GM18511 (cell line): ENCODE measurements at regions not wholly inside any gene's neighbourhood (a gene's known extent, or its start where the extent isn't known, plus 50 kb on each side); places are given as distances from the start of the nearest gene placed in this dataset.
A peak's percentile ranks its signal among the peaks of the same experiment; 100 is the strongest.

ENCODE experiments used
- ATAC-seq: cut with Tn5 transposase; IDR thresholded peaks from one replicate; pipeline ENCODE4 v1.9.1; 2021; ENCODE audit warnings: mild to moderate bottlenecking, moderate library complexity; ENCODE audit not compliant: unreplicated experiment

DNA sequence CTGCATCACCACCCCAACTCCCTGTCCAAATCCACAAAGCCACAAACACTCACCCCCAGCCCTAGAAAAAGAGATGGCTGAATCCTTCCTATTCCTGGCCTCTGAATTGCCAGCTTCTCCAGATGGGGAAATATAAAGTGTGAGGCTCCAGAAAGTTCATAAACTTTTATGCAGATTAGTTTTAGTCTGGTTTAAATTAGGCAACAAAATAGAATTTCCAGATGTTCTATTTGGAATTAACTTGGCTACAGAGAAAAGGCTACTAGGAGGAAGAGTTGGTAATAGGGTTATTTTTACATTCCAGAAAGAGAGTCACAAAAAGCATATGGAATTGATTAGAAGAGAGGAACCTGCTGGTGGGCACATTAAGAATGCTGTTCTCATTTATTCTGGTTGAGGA lies 56.0 kb downstream of the EN1 start:
- no peak for ATAC-seq

- ATAC-seq: no peak
These were observed 60.7 kb downstream of the EN1 start for GRCh38 chr2:118786746-118787145.

DNA sequence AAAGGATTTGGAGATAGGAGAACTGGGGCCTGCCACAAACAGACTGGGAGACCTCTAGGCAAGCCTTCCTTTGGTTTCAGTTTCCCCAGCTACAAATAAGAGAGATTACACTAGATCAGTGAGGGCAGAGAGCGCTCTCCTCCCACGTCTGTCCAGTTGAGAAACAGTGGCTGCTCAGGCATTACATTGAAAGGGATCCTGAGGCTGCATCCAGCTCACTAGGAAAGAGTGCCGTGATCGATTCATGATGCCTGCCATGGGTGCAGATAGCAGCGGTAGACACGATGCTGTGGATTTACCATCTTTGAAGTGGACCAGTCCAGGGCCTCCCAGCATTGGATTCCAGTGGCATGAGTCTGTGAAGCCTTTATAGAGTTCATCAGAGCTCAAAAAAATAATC lies 62.6 kb downstream of the EN1 start:
- no peak for ATAC-seq

DNA sequence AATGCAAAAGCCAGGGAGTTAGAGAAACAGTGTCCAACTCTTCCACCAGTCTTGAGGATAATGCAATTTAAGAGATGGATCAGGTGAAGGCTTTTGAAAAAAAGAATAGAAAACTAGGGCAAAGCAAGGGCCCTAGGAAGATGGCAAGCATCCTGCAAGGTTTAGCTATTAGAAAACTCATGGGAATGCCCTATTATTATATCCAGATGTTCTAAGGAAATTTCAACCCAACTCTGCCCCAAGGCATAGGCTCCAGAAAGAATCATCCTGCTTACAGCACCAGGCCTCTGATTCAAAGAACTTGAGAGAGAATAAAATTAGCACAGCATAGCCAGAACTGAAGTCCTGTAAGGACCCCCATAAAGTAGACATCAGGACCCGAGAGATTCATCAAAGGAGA lies 68.1 kb downstream of the EN1 start:
- no peak for ATAC-seq

DNA sequence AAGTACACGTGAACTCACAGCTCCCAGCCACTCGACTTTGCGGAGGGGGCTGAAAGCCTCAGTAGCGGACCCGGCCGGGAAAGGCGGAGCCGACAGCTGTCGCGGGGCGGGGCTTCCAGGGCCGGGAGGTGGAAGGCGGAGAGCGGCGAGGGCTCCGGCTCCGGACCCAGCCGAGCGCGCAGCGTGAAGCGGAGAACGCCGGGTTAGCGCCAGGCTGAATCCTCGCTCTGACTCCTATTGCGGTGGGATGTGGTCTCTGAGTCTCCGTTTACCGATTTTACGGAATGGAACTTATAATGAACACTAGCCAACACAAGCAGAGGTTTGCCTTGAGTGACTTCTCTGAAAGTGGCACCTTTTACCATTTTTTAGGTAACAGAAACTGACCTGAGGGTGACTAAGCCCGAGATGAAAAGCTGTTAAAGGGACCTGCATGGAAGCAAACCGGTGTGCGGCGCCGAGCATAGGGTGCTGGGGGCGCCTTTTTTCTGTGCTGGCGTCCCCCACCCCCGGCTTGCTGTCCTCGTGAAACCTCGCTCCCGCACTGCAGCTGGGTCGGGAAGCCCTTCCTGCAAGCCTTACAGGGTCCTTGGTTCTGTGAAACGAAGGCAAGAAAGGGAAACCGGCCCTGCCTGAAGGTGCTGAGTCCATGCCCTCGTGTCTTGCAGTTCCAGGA lies 72.9 kb downstream of the EN1 start:
- ATAC-seq: peak; percentile 78

DNA sequence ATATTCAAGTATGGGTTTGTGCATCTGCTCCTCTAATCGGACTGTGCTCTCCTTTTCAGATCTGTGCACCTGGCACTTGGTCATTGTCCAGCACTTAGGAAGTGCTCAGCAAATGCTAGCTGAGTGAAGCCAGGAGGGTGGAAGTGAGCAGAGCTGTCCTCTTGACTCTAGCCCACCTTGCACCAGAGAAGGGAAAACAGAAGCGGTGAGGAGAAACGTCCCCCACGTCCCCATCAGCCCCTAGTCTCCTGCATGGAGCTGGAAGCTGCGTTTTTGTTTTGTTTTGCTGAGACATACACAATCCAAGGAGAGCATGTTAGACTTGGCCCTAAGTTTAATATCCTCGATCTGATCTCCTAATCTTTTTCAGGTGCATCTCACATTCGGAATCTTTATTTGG lies 73.6 kb downstream of the EN1 start:
- no peak for ATAC-seq

GRCh38 chr2:118772487-118773200 lies 74.8 kb downstream of the EN1 start:
- ATAC-seq: no peak

- no peak for ATAC-seq
These were observed 77.6 kb downstream of the EN1 start for GRCh38 chr2:118769707-118770400.

GRCh38 chr2:118766871-118767270 lies 80.6 kb downstream of the EN1 start:
- no peak for ATAC-seq

- ATAC-seq: no peak
These were observed 82.6 kb downstream of the EN1 start for GRCh38 chr2:118764855-118765254.

GRCh38 chr2:118763797-118764196 lies 83.7 kb downstream of the EN1 start:
- ATAC-seq: no peak

GRCh38 chr2:118762290-118762689 lies 85.2 kb downstream of the EN1 start:
- no peak for ATAC-seq

GRCh38 chr2:118761771-118762170 lies 85.7 kb downstream of the EN1 start:
- no peak for ATAC-seq

DNA sequence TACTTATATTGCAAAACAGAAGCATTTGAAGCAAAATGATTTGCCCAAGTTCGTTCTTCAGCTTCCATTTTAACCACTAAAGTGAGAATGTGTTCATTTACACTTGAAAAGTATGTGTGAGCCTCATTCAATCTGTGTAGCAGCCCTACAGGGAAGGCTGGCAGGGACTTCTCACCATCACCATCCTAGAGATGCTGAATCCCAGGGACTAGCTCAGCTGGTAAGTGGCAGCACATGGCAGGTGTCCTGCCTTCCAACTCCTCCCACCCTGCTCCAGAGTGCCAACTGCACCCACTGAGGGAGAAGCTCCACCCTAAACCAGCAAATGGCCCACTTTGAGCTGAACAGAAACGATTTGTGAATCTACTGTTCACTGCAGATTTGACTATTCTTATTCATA lies 91.5 kb downstream of the EN1 start:
- no peak for ATAC-seq

- no peak for ATAC-seq
These were observed 92.1 kb downstream of the EN1 start for GRCh38 chr2:118755384-118755783.

DNA sequence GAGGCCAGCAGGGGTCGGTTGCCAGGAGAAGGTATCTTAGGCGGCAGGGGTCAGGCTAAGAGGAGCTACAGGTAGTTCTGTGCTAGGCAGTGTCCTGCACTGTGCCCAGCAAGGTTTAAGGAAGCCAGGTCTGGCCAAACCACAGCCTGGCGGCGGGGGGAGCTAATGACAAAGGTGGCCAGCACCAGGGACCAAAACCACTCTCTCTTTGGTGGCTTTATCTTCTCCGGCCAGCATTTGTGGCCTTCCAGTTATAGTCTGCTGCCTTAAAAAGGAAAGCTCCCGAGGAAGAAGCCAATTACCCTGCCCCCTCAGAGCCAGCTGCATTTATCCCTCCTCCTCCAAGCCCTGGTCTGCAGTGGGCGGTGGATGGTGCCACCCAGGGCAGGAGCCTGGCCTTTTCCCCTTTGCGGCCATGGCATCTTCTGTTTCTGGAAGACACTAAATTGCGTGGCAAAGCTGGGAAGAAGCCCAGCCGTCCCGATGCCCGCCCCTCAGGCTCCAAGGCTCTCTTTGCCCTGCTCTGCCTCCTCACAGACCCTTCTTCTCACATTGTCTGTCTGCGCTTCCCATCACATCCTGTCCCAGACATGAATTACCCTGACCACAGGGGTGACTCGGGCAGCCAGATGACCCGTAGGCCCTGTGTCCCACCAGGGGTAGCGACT lies 94.6 kb downstream of the EN1 start:
- no peak for ATAC-seq

- no peak for ATAC-seq
These were observed 96.4 kb downstream of the EN1 start for GRCh38 chr2:118750959-118751565.

DNA sequence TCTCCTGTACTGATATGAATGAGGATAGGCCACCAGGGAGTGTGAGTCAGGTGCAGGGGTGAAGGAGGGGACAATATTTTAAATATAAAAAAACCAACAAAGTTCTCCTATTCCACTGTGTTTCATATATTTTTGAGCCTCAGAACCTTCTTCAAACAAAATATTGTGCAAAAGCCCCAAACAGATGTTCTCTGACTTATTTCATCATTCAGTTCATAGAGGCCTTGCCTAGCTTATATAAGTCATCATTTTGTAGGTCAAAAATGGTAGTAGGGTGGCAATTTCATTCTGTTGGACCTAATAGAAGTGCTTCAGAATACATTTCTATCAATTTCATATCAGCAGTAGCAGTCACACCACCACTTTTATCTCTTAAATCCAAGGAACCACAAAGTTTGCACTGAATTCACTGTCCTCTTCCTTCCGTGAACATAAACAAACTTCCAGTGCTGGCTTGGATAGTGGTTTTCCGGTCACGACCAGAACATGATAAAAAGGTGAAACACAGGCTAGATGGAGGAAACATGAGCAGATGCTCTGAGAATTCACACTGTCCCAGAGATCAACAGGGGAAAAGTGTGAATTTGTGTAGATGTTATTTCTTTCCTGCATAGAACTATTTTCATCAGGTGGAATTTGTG lies 99.1 kb downstream of the EN1 start:
- ATAC-seq: no peak

- ATAC-seq: no peak
These were observed 99.8 kb downstream of the EN1 start for GRCh38 chr2:118747637-118748036.

DNA sequence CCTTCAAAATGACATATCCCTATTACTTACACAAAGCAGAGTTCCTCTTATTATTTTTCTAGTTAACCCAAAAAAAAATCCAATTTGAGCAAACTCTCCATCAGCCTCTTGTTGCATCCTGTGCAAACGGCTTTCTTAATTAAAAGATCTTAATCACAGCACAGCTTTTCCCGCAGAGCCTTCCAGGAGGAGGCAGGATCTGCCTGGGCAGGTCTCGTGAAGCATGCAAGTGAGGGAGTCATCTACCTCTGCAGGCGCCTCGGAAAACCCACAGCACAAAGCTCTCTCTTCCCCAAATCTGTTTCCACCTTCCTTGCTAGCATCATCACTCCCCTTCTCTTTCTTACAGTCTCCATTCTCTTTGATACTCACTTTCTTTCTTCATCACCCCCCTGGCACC lies 100.4 kb downstream of the EN1 start:
- no peak for ATAC-seq
